Testis (tissue), 2 donors: ENCODE measurements at regions not wholly inside any gene's neighbourhood (a gene's known extent, or its start where the extent isn't known, plus 50 kb on each side); places are given as distances from the start of the nearest gene placed in this dataset.
A peak's percentile ranks its signal among the peaks of the same experiment; 100 is the strongest.

Experiments
- DNase-seq: peaks from one replicate; pipeline ENCODE4 v3.0.0-alpha.2; 2019
- H3K27ac ChIP-seq, 2 donors: fragments of 200-600 bp; sonication (generic); one replicate each; pipeline ENCODE4 v1.5.1; 2019
- H3K27me3 ChIP-seq: fragments of 200-600 bp; sonication (generic); one replicate; pipeline ENCODE4 v1.5.1; 2019
- H3K36me3 ChIP-seq: fragments of 200-600 bp; sonication (generic); one replicate; pipeline ENCODE4 v1.5.1; 2017; ENCODE audit warnings: low read depth; ENCODE audit errors: missing control alignments
- H3K4me1 ChIP-seq: fragments of 200-600 bp; sonication (generic); one replicate; pipeline ENCODE4 v1.5.1; 2019
- H3K4me3 ChIP-seq, 2 donors: fragments of 200-600 bp; sonication (generic); one replicate each; pipeline ENCODE4 v1.5.1; 2017 to 2019
- H3K9me3 ChIP-seq: fragments of 200-600 bp; sonication (generic); one replicate; pipeline ENCODE4 v1.5.1; 2017
- CTCF ChIP-seq, 3 experiments: fragments of 450-650 bp in 2 of 3; fragments of 200-600 bp in 1 of 3; sonication (generic) in 1 of 3; IDR thresholded peaks; one replicate each; pipeline ENCODE4 v1.5.1; 2016 to 2019; ENCODE audit warnings: antibody characterized with exemption in 3 of 3, mild to moderate bottlenecking in 2 of 3, moderate library complexity in 1 of 3
- POLR2A ChIP-seq: fragments of 450-650 bp; IDR thresholded peaks from one replicate; pipeline ENCODE4 v1.6.1; 2017; ENCODE audit warnings: antibody characterized with exemption, mild to moderate bottlenecking, moderate library complexity
- WGBS, 2 donors: methylation state at CpG; one replicate each; pipeline ENCODE4 v1.1.5; 2018; 5-methylcytosine and 5-hydroxymethylcytosine counted together
- intact Hi-C: fragments of 100-400 bp; cut with DNase I; formaldehyde crosslinking; loops from one replicate; pipeline ENCODE4 v1.15.1; 2023; ENCODE audit warnings: low total_unique reads

GRCh38 chr2:487186-488079 is 189.8 kb downstream of the TMEM18 start:
- no peak for TF ChIP-seq CTCF (IDR thresholded peaks at IDR 0.05)
- TF ChIP-seq POLR2A = no peak
- DNase-seq = no peak
- Histone ChIP-seq H3K27ac (no peak overlapping the region), H3K4me1 (no peaks in the 10 kb centered on the region), H3K36me3 (no peaks in the 10 kb centered on the region), H3K27me3 (no peaks in the 10 kb centered on the region), H3K4me3 (no peak overlapping the region), H3K9me3 (no peaks in the 10 kb centered on the region)
- intact Hi-C loops = no loop called here
- WGBS, 2 donors = 68 to 84% methylated on average over 30 to 32 of the region's 40 CpGs

- Histone ChIP-seq H3K27me3 (no peaks in the 10 kb centered on the region), H3K36me3 (no peaks in the 10 kb centered on the region), H3K27ac (no peak overlapping the region), H3K4me1 (no peaks in the 10 kb centered on the region), H3K9me3 (no peaks in the 10 kb centered on the region), H3K4me3 (no peak overlapping the region)
- no peak for DNase-seq
- intact Hi-C loops = no loop called here
- TF ChIP-seq CTCF (IDR thresholded peaks at IDR 0.05) = no peak
- TF ChIP-seq POLR2A = no peak
- WGBS, 2 donors = 85 to 97% methylated on average over 11 of the region's 11 CpGs
Observed at GRCh38 chr2:486371-486770, 190.8 kb downstream of the TMEM18 start.

- Histone ChIP-seq H3K9me3 (no peaks in the 10 kb centered on the region), H3K27ac (no peak overlapping the region), H3K36me3 (no peaks in the 10 kb centered on the region), H3K4me1 (peaks cover 6% of the 10 kb centered on the region), H3K4me3 (no peak overlapping the region), H3K27me3 (no peaks in the 10 kb centered on the region)
- no peak for DNase-seq
- TF ChIP-seq POLR2A = no peak
- TF ChIP-seq CTCF (IDR thresholded peaks at IDR 0.05) = no peak
- intact Hi-C loops = no loop called here
- WGBS, 2 donors = 70 to 77% methylated on average over 16 of the region's 16 CpGs
Observed at GRCh38 chr2:481388-481787, 193.5 kb upstream of the ALKAL2 start.

GRCh38 chr2:479490-480176 is 191.7 kb upstream of the ALKAL2 start:
- Histone ChIP-seq H3K4me3 (peak overlapping the region in 1 of 2 donors; percentile 17), H3K4me1 (peaks cover 6% of the 10 kb centered on the region), H3K27ac (peak overlapping the region in 1 of 2 donors; percentile 1), H3K9me3 (no peaks in the 10 kb centered on the region), H3K36me3 (no peaks in the 10 kb centered on the region), H3K27me3 (no peaks in the 10 kb centered on the region)
- 29 to 36% methylated on average over 10 to 13 of the region's 13 CpGs for WGBS, 2 donors
- TF ChIP-seq CTCF (IDR thresholded peaks at IDR 0.05) (no peak), POLR2A (no peak)
- intact Hi-C loops = no loop called here
- peak; percentile 64 for DNase-seq
